ENCODE measurements at regions not wholly inside any gene's neighbourhood (a gene's known extent, or its start where the extent isn't known, plus 50 kb on each side); places are given as distances from the start of the nearest gene placed in this dataset.

GRCh38 chr5:27315363-27316270 is 277.2 kb upstream of the CDH9 start:
- TF ChIP-seq PBX3 (IDR thresholded peaks at IDR 0.05) (peak; percentile 21; the same call in 1 of the 2 replicates), CTCF (IDR thresholded peaks at IDR 0.05) (no peak), TAF1 (IDR thresholded peaks at IDR 0.05; ENCODE audit: borderline replicate concordance, low read depth, low read length) (no peak), GABPA (IDR thresholded peaks at IDR 0.05; ENCODE audit: low read depth) (no peak), EP300 (IDR thresholded peaks at IDR 0.05; ENCODE audit: borderline replicate concordance in 1 of 2, low read depth in 1 of 2, low read length in 1 of 2) (peak in 1 of 2 experiments; percentile 74; a peak in 2 of 4 replicates), TCF12 (IDR thresholded peaks at IDR 0.05) (peak; percentile 73), POLR2AphosphoS5 (IDR thresholded peaks at IDR 0.05; ENCODE audit: low read depth, low read length) (no peak; the same call in 1 of the 2 replicates), RXRA (IDR thresholded peaks at IDR 0.05; ENCODE audit: borderline replicate concordance, low read depth) (no peak; the same call in 1 of the 2 replicates), SIN3A (IDR thresholded peaks at IDR 0.05; ENCODE audit: borderline replicate concordance, low read depth, low read length) (no peak), JUND (IDR thresholded peaks at IDR 0.05) (peak; percentile 82), GATA2 (CRISPR knock-in tag; IDR thresholded peaks at IDR 0.05) (no peak), MAX (IDR thresholded peaks at IDR 0.05; ENCODE audit: low read depth) (peak; percentile 31; the same call in 1 of the 2 replicates), CHD2 (IDR thresholded peaks at IDR 0.05; ENCODE audit: low read length, partially characterized antibody) (no peak)

Data from SK-N-SH (cell line).